ENCODE measurements at regions not wholly inside any gene's neighbourhood (a gene's known extent, or its start where the extent isn't known, plus 50 kb on each side); places are given as distances from the start of the nearest gene placed in this dataset.

GRCh38 chr1:238954865-238955264 lies 431.5 kb upstream of the CHRM3 start:
- FAIRE-seq (no peak), DNase-seq (ENCODE audit: extremely low read depth in 1 of 4, low spot score in 3 of 4) (no peak), ATAC-seq (no peak)
- WGBS (ENCODE audit: insufficient coverage, low coverage, missing lambda C conversion rate), result 0% methylated on average over 2 of the region's 2 CpGs
- Histone ChIP-seq H3K9me1 (ENCODE audit: control insufficient read depth, insufficient read depth, low read length) (no peaks in the 10 kb centered on the region), H3K4me3 (no peak overlapping the region), H3K4me2 (ENCODE audit: insufficient read depth, low read length) (no peak overlapping the region), H2AFZ (ENCODE audit: low read depth, low read length) (no peak overlapping the region), H3K27me3 (ENCODE audit: control insufficient read depth in 2 of 2, insufficient read depth in 2 of 2, low read length in 2 of 2) (no peaks in the 10 kb centered on the region), H3K9ac (ENCODE audit: insufficient read depth in 1 of 2, low read depth in 2 of 2, low read length in 2 of 2) (no peak overlapping the region), H3K27ac (ENCODE audit: extremely low read depth, low read depth, low read length) (no peak overlapping the region), H3K36me3 (ENCODE audit: control insufficient read depth, insufficient read depth, low read length) (no peaks in the 10 kb centered on the region), H3K79me2 (ENCODE audit: control insufficient read depth, insufficient read depth, low read length) (no peaks in the 10 kb centered on the region), H3K4me1 (replicated peaks in 1 of 2; ENCODE audit: control insufficient read depth in 2 of 2, insufficient read depth in 2 of 2, low read length in 2 of 2) (no peaks in the 10 kb centered on the region), H4K20me1 (replicated peaks; ENCODE audit: control insufficient read depth, insufficient read depth, low read length) (no peaks in the 10 kb centered on the region), H3K9me3 (replicated peaks; ENCODE audit: control insufficient read depth, insufficient read depth, low read depth, low read length) (no peaks in the 10 kb centered on the region)
- BruUV-seq (replicated peaks), result no TSS peak
- CTCF ChIA-PET (ENCODE audit: low intra/inter-chr PET ratio), result no interaction called here
- POLR2A ChIA-PET, result no interaction called here
- intact Hi-C loops (cut with micrococcal nuclease), result no loop called here
- no peak for TF ChIP-seq CHD2 (IDR thresholded peaks at IDR 0.05; ENCODE audit: low read depth, low read length)
- TF ChIP-seq MYBL2 (IDR thresholded peaks at IDR 0.05; ENCODE audit: low read depth), result no peak
- TF ChIP-seq MYBL2 (CRISPR knock-in tag; IDR thresholded peaks at IDR 0.05; ENCODE audit: borderline replicate concordance), result no peak
- TF ChIP-seq E2F3 (CRISPR knock-in tag; IDR thresholded peaks at IDR 0.05), result no peak
- TF ChIP-seq SRSF9 (IDR thresholded peaks at IDR 0.05; ENCODE audit: borderline replicate concordance, low read depth, low read length), result no peak
- no peak for TF ChIP-seq POLR3A (IDR thresholded peaks at IDR 0.05; ENCODE audit: borderline replicate concordance, extremely low read depth, insufficient read depth, insufficient read length)
- TF ChIP-seq GTF2B (IDR thresholded peaks at IDR 0.05; ENCODE audit: extremely low read depth, insufficient read length), result no peak
- no peak for TF ChIP-seq TRIM28 (IDR thresholded peaks at IDR 0.05)
- no peak for TF ChIP-seq SNIP1 (IDR thresholded peaks at IDR 0.05; ENCODE audit: low read depth)
- no peak for TF ChIP-seq PML (IDR thresholded peaks at IDR 0.05; ENCODE audit: low read length)
- TF ChIP-seq MBD1 (CRISPR knock-in tag; IDR thresholded peaks at IDR 0.05), result no peak
- TF ChIP-seq SRSF7 (optimal IDR thresholded peaks at IDR 0.05; ENCODE audit: low read depth, low read length), result no peak
- TF ChIP-seq ZNF75A (CRISPR knock-in tag; IDR thresholded peaks at IDR 0.05), result no peak
- TF ChIP-seq PHF21A (IDR thresholded peaks at IDR 0.05; ENCODE audit: borderline replicate concordance, low read depth), result no peak
- in situ Hi-C loops (cut with MboI), result no loop called here

Data from K562 (cell line).